ENCODE measurements at regions not wholly inside any gene's neighbourhood (a gene's known extent, or its start where the extent isn't known, plus 50 kb on each side); places are given as distances from the start of the nearest gene placed in this dataset.
"Not testable (repeated sequence)": the region's sequence is repeated elsewhere in the genome, so short reads cannot be mapped to it uniquely, and the experiment has no call there.

- DNase-seq, result no peak
- no peak for FAIRE-seq
- Histone ChIP-seq H3K36me3 (ENCODE audit: control insufficient read depth in 3 of 3, insufficient read depth in 2 of 3, low read depth in 1 of 3, low read length in 3 of 3) (no peaks in the 10 kb centered on the region), H3K27me3 (ENCODE audit: control insufficient read depth in 3 of 3, insufficient read depth in 3 of 3, low read length in 3 of 3) (no peaks in the 10 kb centered on the region), H3K9me3 (ENCODE audit: control insufficient read depth in 2 of 2, insufficient read depth in 1 of 2, low read depth in 1 of 2, low read length in 1 of 2) (no peaks in the 10 kb centered on the region), H3K4me3 (ENCODE audit: low read depth in 1 of 3, low read length in 3 of 3) (no peak overlapping the region), H3K27ac (ENCODE audit: low read depth in 1 of 3, low read length in 2 of 3) (no peak overlapping the region), H3K4me1 (ENCODE audit: control insufficient read depth in 3 of 3, insufficient read depth in 2 of 3, low read depth in 1 of 3, low read length in 2 of 3) (no peaks in the 10 kb centered on the region)
- WGBS, 3 donors, result 91 to 95% (median 95%) methylated on average over 1 of the region's 1 CpG
These were observed 602.8 kb downstream of the KCNT2 start for GRCh38 chr1:196005426-196005825.

GRCh38 chr1:196004388-196004787, 603.9 kb downstream of the KCNT2 start:
- not testable (repeated sequence) for H3K27ac ChIP-seq (ENCODE audit: low read depth in 1 of 3, low read length in 2 of 3); DNase-seq; H3K4me3 ChIP-seq (ENCODE audit: low read depth in 1 of 3, low read length in 3 of 3); H3K36me3 ChIP-seq (ENCODE audit: control insufficient read depth in 3 of 3, insufficient read depth in 2 of 3, low read depth in 1 of 3, low read length in 3 of 3); FAIRE-seq; H3K9me3 ChIP-seq (ENCODE audit: control insufficient read depth in 2 of 2, insufficient read depth in 1 of 2, low read depth in 1 of 2, low read length in 1 of 2); H3K27me3 ChIP-seq (ENCODE audit: control insufficient read depth in 3 of 3, insufficient read depth in 3 of 3, low read length in 3 of 3); H3K4me1 ChIP-seq (ENCODE audit: control insufficient read depth in 3 of 3, insufficient read depth in 2 of 3, low read depth in 1 of 3, low read length in 2 of 3)
- 73 to 89% (median 86%) methylated on average over 5 of the region's 5 CpGs for WGBS, 3 donors

- Histone ChIP-seq H3K27ac (ENCODE audit: low read depth in 1 of 3, low read length in 2 of 3) (no peak overlapping the region), H3K4me1 (ENCODE audit: control insufficient read depth in 3 of 3, insufficient read depth in 2 of 3, low read depth in 1 of 3, low read length in 2 of 3) (no peaks in the 10 kb centered on the region), H3K36me3 (ENCODE audit: control insufficient read depth in 3 of 3, insufficient read depth in 2 of 3, low read depth in 1 of 3, low read length in 3 of 3) (no peaks in the 10 kb centered on the region), H3K9me3 (ENCODE audit: control insufficient read depth in 2 of 2, insufficient read depth in 1 of 2, low read depth in 1 of 2, low read length in 1 of 2) (no peaks in the 10 kb centered on the region), H3K27me3 (ENCODE audit: control insufficient read depth in 3 of 3, insufficient read depth in 3 of 3, low read length in 3 of 3) (no peaks in the 10 kb centered on the region), H3K4me3 (ENCODE audit: low read depth in 1 of 3, low read length in 3 of 3) (no peak overlapping the region)
- FAIRE-seq, result no peak
- no peak for DNase-seq
- 84 to 90% (median 87%) methylated on average over 3 of the region's 3 CpGs for WGBS, 3 donors
These were observed 605.3 kb downstream of the KCNT2 start for GRCh38 chr1:196002906-196003305.

- FAIRE-seq; H3K27ac ChIP-seq (ENCODE audit: low read depth in 1 of 3, low read length in 2 of 3): not testable (repeated sequence)
- 19 to 70% (median 41%) methylated on average over 4 of the region's 4 CpGs for WGBS, 3 donors
These were observed 605.9 kb downstream of the KCNT2 start for GRCh38 chr1:196002296-196002695.

GRCh38 chr1:196001188-196001587, 607.1 kb downstream of the KCNT2 start:
- FAIRE-seq, result no peak
- no peaks in the 10 kb centered on the region for H3K36me3 ChIP-seq (ENCODE audit: control insufficient read depth in 3 of 3, insufficient read depth in 2 of 3, low read depth in 1 of 3, low read length in 3 of 3)
- H3K27ac ChIP-seq (ENCODE audit: low read depth in 1 of 3, low read length in 2 of 3), result no peak overlapping the region
- H3K27me3 ChIP-seq (ENCODE audit: control insufficient read depth in 3 of 3, insufficient read depth in 3 of 3, low read length in 3 of 3), result no peaks in the 10 kb centered on the region
- no peaks in the 10 kb centered on the region for H3K4me1 ChIP-seq (ENCODE audit: control insufficient read depth in 3 of 3, insufficient read depth in 2 of 3, low read depth in 1 of 3, low read length in 2 of 3)
- H3K9me3 ChIP-seq (ENCODE audit: control insufficient read depth in 2 of 2, insufficient read depth in 1 of 2, low read depth in 1 of 2, low read length in 1 of 2), result no peaks in the 10 kb centered on the region
- 51 to 74% (median 51%) methylated on average over 3 of the region's 3 CpGs for WGBS, 3 donors
- no peak for DNase-seq
- H3K4me3 ChIP-seq (ENCODE audit: low read depth in 1 of 3, low read length in 3 of 3), result no peak overlapping the region

More at GRCh38 chr1:196002296-196002695, 605.9 kb downstream of the KCNT2 start:
- not testable (repeated sequence) for H3K36me3 ChIP-seq (ENCODE audit: control insufficient read depth in 3 of 3, insufficient read depth in 2 of 3, low read depth in 1 of 3, low read length in 3 of 3); H3K4me3 ChIP-seq (ENCODE audit: low read depth in 1 of 3, low read length in 3 of 3); H3K4me1 ChIP-seq (ENCODE audit: control insufficient read depth in 3 of 3, insufficient read depth in 2 of 3, low read depth in 1 of 3, low read length in 2 of 3); H3K27me3 ChIP-seq (ENCODE audit: control insufficient read depth in 3 of 3, insufficient read depth in 3 of 3, low read length in 3 of 3); H3K9me3 ChIP-seq (ENCODE audit: control insufficient read depth in 2 of 2, insufficient read depth in 1 of 2, low read depth in 1 of 2, low read length in 1 of 2)
- DNase-seq, result peak in 1 of 2 donors; percentile 2

- Histone ChIP-seq H3K36me3 (ENCODE audit: control insufficient read depth in 3 of 3, insufficient read depth in 2 of 3, low read depth in 1 of 3, low read length in 3 of 3) (no peaks in the 10 kb centered on the region), H3K4me1 (ENCODE audit: control insufficient read depth in 3 of 3, insufficient read depth in 2 of 3, low read depth in 1 of 3, low read length in 2 of 3) (no peaks in the 10 kb centered on the region), H3K27ac (ENCODE audit: low read depth in 1 of 3, low read length in 2 of 3) (no peak overlapping the region), H3K4me3 (ENCODE audit: low read depth in 1 of 3, low read length in 3 of 3) (no peak overlapping the region), H3K27me3 (ENCODE audit: control insufficient read depth in 3 of 3, insufficient read depth in 3 of 3, low read length in 3 of 3) (no peaks in the 10 kb centered on the region), H3K9me3 (ENCODE audit: control insufficient read depth in 2 of 2, insufficient read depth in 1 of 2, low read depth in 1 of 2, low read length in 1 of 2) (no peaks in the 10 kb centered on the region)
- 79 to 94% (median 85%) methylated on average over 2 of the region's 2 CpGs for WGBS, 3 donors
- FAIRE-seq (no peak), DNase-seq (no peak)
These were observed 609.2 kb downstream of the KCNT2 start for GRCh38 chr1:195999022-195999421.

GRCh38 chr1:195981448-195982139, 626.6 kb downstream of the KCNT2 start:
- FAIRE-seq, result no peak
- H3K9me3 ChIP-seq (ENCODE audit: control insufficient read depth in 2 of 2, insufficient read depth in 1 of 2, low read depth in 1 of 2, low read length in 1 of 2), result no peaks in the 10 kb centered on the region
- no peak for DNase-seq
- H3K4me3 ChIP-seq (ENCODE audit: low read depth in 1 of 3, low read length in 3 of 3), result no peak overlapping the region
- H3K27me3 ChIP-seq (ENCODE audit: control insufficient read depth in 3 of 3, insufficient read depth in 3 of 3, low read length in 3 of 3), result no peaks in the 10 kb centered on the region
- 64 to 82% (median 81%) methylated on average over 3 of the region's 3 CpGs for WGBS, 3 donors
- H3K4me1 ChIP-seq (ENCODE audit: control insufficient read depth in 3 of 3, insufficient read depth in 2 of 3, low read depth in 1 of 3, low read length in 2 of 3), result no peaks in the 10 kb centered on the region
- no peak overlapping the region for H3K27ac ChIP-seq (ENCODE audit: low read depth in 1 of 3, low read length in 2 of 3)
- no peaks in the 10 kb centered on the region for H3K36me3 ChIP-seq (ENCODE audit: control insufficient read depth in 3 of 3, insufficient read depth in 2 of 3, low read depth in 1 of 3, low read length in 3 of 3)

- H3K4me1 ChIP-seq (ENCODE audit: control insufficient read depth in 3 of 3, insufficient read depth in 2 of 3, low read depth in 1 of 3, low read length in 2 of 3), result no peaks in the 10 kb centered on the region
- H3K36me3 ChIP-seq (ENCODE audit: control insufficient read depth in 3 of 3, insufficient read depth in 2 of 3, low read depth in 1 of 3, low read length in 3 of 3), result no peaks in the 10 kb centered on the region
- DNase-seq, result no peak
- no peak for FAIRE-seq
- no peak overlapping the region for H3K27ac ChIP-seq (ENCODE audit: low read depth in 1 of 3, low read length in 2 of 3)
- whole genome bisulfite sequencing, 3 donors, result 69 to 78% (median 71%) methylated on average over 1 of the region's 1 CpG
- H3K9me3 ChIP-seq (ENCODE audit: control insufficient read depth in 2 of 2, insufficient read depth in 1 of 2, low read depth in 1 of 2, low read length in 1 of 2), result no peaks in the 10 kb centered on the region
- H3K4me3 ChIP-seq (ENCODE audit: low read depth in 1 of 3, low read length in 3 of 3), result no peak overlapping the region
- H3K27me3 ChIP-seq (ENCODE audit: control insufficient read depth in 3 of 3, insufficient read depth in 3 of 3, low read length in 3 of 3), result no peaks in the 10 kb centered on the region
These were observed 628.6 kb downstream of the KCNT2 start for GRCh38 chr1:195979646-195980045.

GRCh38 chr1:195973311-195973904, 634.8 kb downstream of the KCNT2 start:
- Histone ChIP-seq H3K36me3 (ENCODE audit: control insufficient read depth in 3 of 3, insufficient read depth in 2 of 3, low read depth in 1 of 3, low read length in 3 of 3) (no peaks in the 10 kb centered on the region), H3K4me3 (ENCODE audit: low read depth in 1 of 3, low read length in 3 of 3) (no peak overlapping the region), H3K4me1 (ENCODE audit: control insufficient read depth in 3 of 3, insufficient read depth in 2 of 3, low read depth in 1 of 3, low read length in 2 of 3) (no peaks in the 10 kb centered on the region), H3K27ac (ENCODE audit: low read depth in 1 of 3, low read length in 2 of 3) (no peak overlapping the region), H3K27me3 (ENCODE audit: control insufficient read depth in 3 of 3, insufficient read depth in 3 of 3, low read length in 3 of 3) (no peaks in the 10 kb centered on the region), H3K9me3 (ENCODE audit: control insufficient read depth in 2 of 2, insufficient read depth in 1 of 2, low read depth in 1 of 2, low read length in 1 of 2) (no peaks in the 10 kb centered on the region)
- no peak for DNase-seq
- 70 to 89% (median 81%) methylated on average over 1 of the region's 1 CpG for WGBS, 3 donors
- no peak for FAIRE-seq
